NT2/D1 (cell line): ENCODE measurements at regions not wholly inside any gene's neighbourhood (a gene's known extent, or its start where the extent isn't known, plus 50 kb on each side); places are given as distances from the start of the nearest gene placed in this dataset.

ENCODE experiments used
- DNase-seq: peaks from one replicate; pipeline ENCODE4 v3.0.0-alpha.2; 2011; ENCODE audit warnings: low read depth, low spot score
- H3K27me3 ChIP-seq: 2 replicates; pipeline ENCODE4 v1.6.0; 2011; ENCODE audit warnings: mild to moderate bottlenecking; ENCODE audit not compliant: insufficient read length, insufficient read depth
- H3K36me3 ChIP-seq: 2 replicates; pipeline ENCODE4 v1.6.1; 2011; ENCODE audit warnings: mild to moderate bottlenecking, low read length, mixed read lengths; ENCODE audit not compliant: insufficient read depth, insufficient read length
- H3K4me1 ChIP-seq: 2 replicates; pipeline ENCODE4 v1.5.1; 2011; ENCODE audit not compliant: insufficient read depth, insufficient read length
- H3K4me3 ChIP-seq: 2 replicates; pipeline ENCODE4 v1.5.1; 2011; ENCODE audit warnings: low read depth; ENCODE audit not compliant: insufficient read length
- H3K9ac ChIP-seq: 2 replicates; pipeline ENCODE4 v1.6.0; 2011; ENCODE audit warnings: low read depth; ENCODE audit not compliant: insufficient read length
- H3K9me3 ChIP-seq: 2 replicates; pipeline ENCODE4 v1.5.1; 2011; ENCODE audit warnings: mild to moderate bottlenecking, low read length; ENCODE audit not compliant: insufficient read depth
- SUZ12 ChIP-seq: IDR thresholded peaks from 2 replicates; pipeline ENCODE4 v1.6.1; 2011; ENCODE audit not compliant: insufficient read length, insufficient read depth; ENCODE audit errors: extremely low read depth
- YY1 ChIP-seq: IDR thresholded peaks from 2 replicates; pipeline ENCODE4 v1.6.1; 2011; ENCODE audit not compliant: insufficient read length, insufficient read depth
- ZNF274 ChIP-seq: IDR thresholded peaks from 2 replicates; pipeline ENCODE4 v1.6.1; 2011; ENCODE audit warnings: mild to moderate bottlenecking, low read depth, low read length

- Histone ChIP-seq H3K4me1 (no peaks in the 10 kb centered on the region), H3K9ac (no peak overlapping the region), H3K4me3 (no peak overlapping the region), H3K36me3 (no peaks in the 10 kb centered on the region), H3K9me3 (no peaks in the 10 kb centered on the region), H3K27me3 (no peaks in the 10 kb centered on the region)
- no peak for DNase-seq
- TF ChIP-seq SUZ12 (no peak), ZNF274 (no peak), YY1 (no peak)
Observed at GRCh38 chr20:41952166-41952565, 334.0 kb upstream of the CHD6 start.

GRCh38 chr20:41951615-41952014, 333.4 kb upstream of the CHD6 start:
- DNase-seq: no peak
- H3K9me3 ChIP-seq: no peaks in the 10 kb centered on the region
- no peak for TF ChIP-seq YY1
- H3K4me3 ChIP-seq: no peak overlapping the region
- H3K9ac ChIP-seq: no peak overlapping the region
- H3K4me1 ChIP-seq: no peaks in the 10 kb centered on the region
- H3K36me3 ChIP-seq: no peaks in the 10 kb centered on the region
- H3K27me3 ChIP-seq: no peaks in the 10 kb centered on the region

- no peak for DNase-seq
- H3K27me3 ChIP-seq: no peaks in the 10 kb centered on the region
- H3K4me1 ChIP-seq: no peaks in the 10 kb centered on the region
- no peak overlapping the region for H3K4me3 ChIP-seq
- no peaks in the 10 kb centered on the region for H3K36me3 ChIP-seq
- no peaks in the 10 kb centered on the region for H3K9me3 ChIP-seq
- no peak overlapping the region for H3K9ac ChIP-seq
- no peak for TF ChIP-seq SUZ12
- TF ChIP-seq ZNF274: no peak
- no peak for TF ChIP-seq YY1
Observed at GRCh38 chr20:41939659-41940058, 321.5 kb upstream of the CHD6 start.

GRCh38 chr20:41938353-41938752, 320.2 kb upstream of the CHD6 start:
- H3K36me3 ChIP-seq: no peaks in the 10 kb centered on the region
- no peaks in the 10 kb centered on the region for H3K9me3 ChIP-seq
- H3K4me3 ChIP-seq: no peak overlapping the region
- H3K4me1 ChIP-seq: no peaks in the 10 kb centered on the region
- H3K27me3 ChIP-seq: no peaks in the 10 kb centered on the region
- no peak overlapping the region for H3K9ac ChIP-seq
- DNase-seq: no peak
- TF ChIP-seq SUZ12 (no peak), ZNF274 (no peak), YY1 (no peak)

GRCh38 chr20:41935259-41935791, 317.1 kb upstream of the CHD6 start:
- DNase-seq: no peak
- H3K9ac ChIP-seq: no peak overlapping the region
- no peaks in the 10 kb centered on the region for H3K36me3 ChIP-seq
- no peaks in the 10 kb centered on the region for H3K4me1 ChIP-seq
- 0 out of 2 replicates have a peak, but pooled peaks cover under 1% of the 10 kb centered on the region for H3K9me3 ChIP-seq
- TF ChIP-seq YY1: no peak
- no peak overlapping the region for H3K4me3 ChIP-seq
- no peaks in the 10 kb centered on the region for H3K27me3 ChIP-seq

GRCh38 chr20:41932431-41932830, 314.3 kb upstream of the CHD6 start:
- no peak for TF ChIP-seq YY1
- no peak for TF ChIP-seq SUZ12
- no peak for TF ChIP-seq ZNF274
- Histone ChIP-seq H3K9ac (no peak overlapping the region), H3K27me3 (no peaks in the 10 kb centered on the region), H3K4me3 (no peak overlapping the region), H3K4me1 (no peaks in the 10 kb centered on the region), H3K36me3 (no peaks in the 10 kb centered on the region), H3K9me3 (0 out of 2 replicates have a peak, but pooled peaks cover 11% of the 10 kb centered on the region)
- no peak for DNase-seq

- no peaks in the 10 kb centered on the region for H3K36me3 ChIP-seq
- H3K9me3 ChIP-seq: 0 out of 2 replicates have a peak, but pooled peaks cover 11% of the 10 kb centered on the region
- DNase-seq: no peak
- TF ChIP-seq SUZ12: no peak
- TF ChIP-seq YY1: no peak
- TF ChIP-seq ZNF274: no peak
- no peaks in the 10 kb centered on the region for H3K27me3 ChIP-seq
- no peak overlapping the region for H3K9ac ChIP-seq
- H3K4me3 ChIP-seq: no peak overlapping the region
- H3K4me1 ChIP-seq: no peaks in the 10 kb centered on the region
Observed at GRCh38 chr20:41927655-41928054, 309.5 kb upstream of the CHD6 start.

GRCh38 chr20:41927189-41927588, 309.0 kb upstream of the CHD6 start:
- H3K9ac ChIP-seq: no peak overlapping the region
- TF ChIP-seq ZNF274: no peak
- no peak for TF ChIP-seq YY1
- no peak overlapping the region for H3K4me3 ChIP-seq
- H3K4me1 ChIP-seq: no peaks in the 10 kb centered on the region
- H3K9me3 ChIP-seq: 0 out of 2 replicates have a peak, but pooled peaks cover 11% of the 10 kb centered on the region
- no peak for DNase-seq
- no peaks in the 10 kb centered on the region for H3K27me3 ChIP-seq
- H3K36me3 ChIP-seq: no peaks in the 10 kb centered on the region
